OCI-LY1 (cell line): ENCODE measurements at regions not wholly inside any gene's neighbourhood (a gene's known extent, or its start where the extent isn't known, plus 50 kb on each side); places are given as distances from the start of the nearest gene placed in this dataset.

Experiments used
- H2AFZ ChIP-seq: fragments of 200-600 bp; sonication (generic), shearing (Covaris generic); 2 replicates; pipeline ENCODE4 v1.6.0; 2014; ENCODE audit warnings: antibody characterized with exemption, mild to moderate bottlenecking, low read length
- H3F3A ChIP-seq: fragments of 200-600 bp; sonication (generic), shearing (Covaris generic); 2 replicates; pipeline ENCODE4 v1.6.0; 2014; ENCODE audit warnings: mild to moderate bottlenecking, antibody characterized with exemption, low read length, moderate library complexity; ENCODE audit not compliant: insufficient read depth
- H3K27ac ChIP-seq: fragments of 200-600 bp; sonication (generic); 2 replicates; pipeline ENCODE4 v1.5.1; 2014; ENCODE audit warnings: low read length, mixed run types, mild to moderate bottlenecking, low read depth; ENCODE audit not compliant: poor library complexity, severe bottlenecking
- H3K27me3 ChIP-seq: fragments of 200-600 bp; sonication (generic); 2 replicates; pipeline ENCODE4 v1.6.0; 2014; ENCODE audit warnings: antibody characterized with exemption, mild to moderate bottlenecking, low read length, moderate library complexity; ENCODE audit not compliant: insufficient read depth
- H3K36me3 ChIP-seq: fragments of 200-600 bp; sonication (generic); 2 replicates; pipeline ENCODE4 v1.6.1; 2014; ENCODE audit warnings: mild to moderate bottlenecking, antibody characterized with exemption, low read length, moderate library complexity, mixed read lengths; ENCODE audit not compliant: insufficient read depth
- H3K4me1 ChIP-seq: fragments of 200-600 bp; sonication (generic); 2 replicates; pipeline ENCODE4 v1.5.1; 2014; ENCODE audit warnings: mild to moderate bottlenecking, low read length, moderate library complexity; ENCODE audit not compliant: insufficient read depth, severe bottlenecking
- H3K4me2 ChIP-seq: fragments of 200-600 bp; sonication (generic), shearing (Covaris generic); 2 replicates; pipeline ENCODE4 v1.6.1; 2014; ENCODE audit warnings: low read length
- H3K4me3 ChIP-seq: fragments of 200-600 bp; sonication (generic); 2 replicates; pipeline ENCODE4 v1.5.1; 2014; ENCODE audit warnings: low read length, low read depth, mild to moderate bottlenecking, mixed read lengths; ENCODE audit not compliant: poor library complexity, severe bottlenecking
- H3K79me2 ChIP-seq: fragments of 200-600 bp; shearing (Covaris generic); 2 replicates; pipeline ENCODE4 v1.6.1; 2016; ENCODE audit warnings: mixed run types, low read length, mixed read lengths; ENCODE audit not compliant: insufficient read depth
- H3K9ac ChIP-seq: fragments of 200-600 bp; sonication (generic), shearing (Covaris generic); 2 replicates; pipeline ENCODE4 v1.6.1; 2014; ENCODE audit warnings: mild to moderate bottlenecking, low read length, mixed read lengths
- H3K9me2 ChIP-seq: fragments of 200-600 bp; sonication (generic), shearing (Covaris generic); 2 replicates; pipeline ENCODE4 v1.6.1; 2014; ENCODE audit warnings: low read depth, mild to moderate bottlenecking, low read length, mixed read lengths
- H3K9me3 ChIP-seq: fragments of 200-600 bp; shearing (Covaris generic); 2 replicates; pipeline ENCODE4 v1.6.1; 2014; ENCODE audit warnings: low read length, mixed read lengths
- H4K20me1 ChIP-seq: fragments of 200-600 bp; sonication (generic), shearing (Covaris generic); 2 replicates; pipeline ENCODE4 v1.6.0; 2016; ENCODE audit warnings: mild to moderate bottlenecking, low read length; ENCODE audit not compliant: insufficient read depth
- CTCF ChIP-seq: fragments of 200-600 bp; sonication (generic), shearing (Covaris generic); IDR thresholded peaks from 2 replicates; pipeline ENCODE4 v1.5.1; 2017; ENCODE audit warnings: mild to moderate bottlenecking, antibody characterized with exemption, low read length, moderate library complexity, mixed read lengths
- EZH2 ChIP-seq: fragments of 200-600 bp; sonication (generic), shearing (Covaris generic); IDR thresholded peaks from 2 replicates; pipeline ENCODE4 v1.8.0; 2017; ENCODE audit warnings: borderline replicate concordance, mixed run types, mild to moderate bottlenecking, antibody characterized with exemption, low read length, moderate library complexity, mixed read lengths

- Histone ChIP-seq H3K27ac (no peak overlapping the region), H3K36me3 (no peaks in the 10 kb centered on the region), H3F3A (no peaks in the 10 kb centered on the region), H3K9me2 (no peaks in the 10 kb centered on the region), H4K20me1 (no peaks in the 10 kb centered on the region), H2AFZ (no peak overlapping the region), H3K27me3 (no peaks in the 10 kb centered on the region), H3K4me2 (no peak overlapping the region), H3K4me3 (no peak overlapping the region), H3K79me2 (no peaks in the 10 kb centered on the region), H3K4me1 (no peaks in the 10 kb centered on the region), H3K9ac (no peak overlapping the region), H3K9me3 (no peaks in the 10 kb centered on the region)
- TF ChIP-seq EZH2 (no peak), CTCF (no peak)
Measured at GRCh38 chr14:55846826-55847446, 266.9 kb downstream of the KTN1 start.

GRCh38 chr14:55847766-55848165, 267.8 kb downstream of the KTN1 start:
- Histone ChIP-seq H3K27ac (no peak overlapping the region), H3K27me3 (no peaks in the 10 kb centered on the region), H3K79me2 (no peaks in the 10 kb centered on the region), H3K9me3 (no peaks in the 10 kb centered on the region), H3K4me3 (no peak overlapping the region), H3F3A (no peaks in the 10 kb centered on the region), H2AFZ (no peak overlapping the region), H3K4me2 (no peak overlapping the region), H3K9ac (no peak overlapping the region), H3K4me1 (no peaks in the 10 kb centered on the region), H3K36me3 (no peaks in the 10 kb centered on the region), H3K9me2 (no peaks in the 10 kb centered on the region), H4K20me1 (no peaks in the 10 kb centered on the region)
- TF ChIP-seq CTCF (no peak), EZH2 (no peak)

- H3K4me2 ChIP-seq: no peak overlapping the region
- no peaks in the 10 kb centered on the region for H4K20me1 ChIP-seq
- no peaks in the 10 kb centered on the region for H3K9me2 ChIP-seq
- no peaks in the 10 kb centered on the region for H3K9me3 ChIP-seq
- H3K4me3 ChIP-seq: no peak overlapping the region
- H3K4me1 ChIP-seq: no peaks in the 10 kb centered on the region
- no peaks in the 10 kb centered on the region for H3K36me3 ChIP-seq
- H3K9ac ChIP-seq: no peak overlapping the region
- no peak for TF ChIP-seq CTCF
- TF ChIP-seq EZH2: no peak
- H2AFZ ChIP-seq: no peak overlapping the region
- no peaks in the 10 kb centered on the region for H3K79me2 ChIP-seq
- no peak overlapping the region for H3K27ac ChIP-seq
- no peaks in the 10 kb centered on the region for H3F3A ChIP-seq
- H3K27me3 ChIP-seq: no peaks in the 10 kb centered on the region
Measured at GRCh38 chr14:55848964-55849363, 269.0 kb downstream of the KTN1 start.
